Pancreas (tissue), 10 donors: ENCODE measurements at regions not wholly inside any gene's neighbourhood (a gene's known extent, or its start where the extent isn't known, plus 50 kb on each side); places are given as distances from the start of the nearest gene placed in this dataset.

Experiments
- ATAC-seq, 4 donors: fragments of 200-7000 bp; cut with Tn5 transposase; one replicate each; pipeline versions ENCODE4 v1.8.0 to v1.9.1; 2020; ENCODE audit warnings: mild to moderate bottlenecking in 4 of 4, moderate library complexity in 4 of 4
- DNase-seq, 6 donors: peaks; one replicate each; pipeline ENCODE4 v3.0.0-alpha.2; 2020
- FAIRE-seq: peaks from 2 replicates; lab custom pipeline; 2012; peaks lifted over from hg19 to GRCh38; lab: Jason Lieb, UNC
- H3K27ac ChIP-seq, 4 donors: fragments of 200-600 bp; sonication (generic); 1 replicate in 3 of 4; 2 replicates in 1 of 4; pipeline versions ENCODE4 v1.5.0 to v1.8.0; 2020
- H3K27me3 ChIP-seq, 4 donors: fragments of 200-600 bp; one replicate each; pipeline ENCODE4 v1.8.0; 2021
- H3K36me3 ChIP-seq, 3 donors: fragments of 200-600 bp; sonication (generic) in 1 of 3; one replicate each; pipeline versions ENCODE4 v1.5.0 to v1.8.0; 2020 to 2021
- H3K4me1 ChIP-seq, 3 donors: fragments of 200-600 bp; one replicate each; pipeline ENCODE4 v1.8.0; 2021
- H3K4me3 ChIP-seq, 4 donors: fragments of 200-600 bp; sonication (generic) in 2 of 4; one replicate each; pipeline versions ENCODE4 v1.5.0 to v1.8.0; 2020 to 2021
- H3K9me3 ChIP-seq, 4 donors: fragments of 200-600 bp; one replicate each; pipeline ENCODE4 v1.8.0; 2021
- CTCF ChIP-seq, 4 donors: fragments of 200-600 bp; sonication (generic) in 3 of 4; IDR thresholded peaks; one replicate each; pipeline versions ENCODE4 v1.5.0 to v1.8.0; 2021; ENCODE audit warnings: antibody characterized with exemption in 4 of 4
- WGBS, 2 donors: extraction: QIAGEN DNeasy Blood & Tissue Kit; methylation state at CpG; one replicate each; pipeline ENCODE4 v1.1.7; 2013; 5-methylcytosine and 5-hydroxymethylcytosine counted together
- intact Hi-C, 3 donors: fragments of 100-400 bp; cut with DNase I; formaldehyde crosslinking; loops; one replicate each; pipeline versions ENCODE4 v1.11.1 to v1.14.2; 2022
- donor health status: healthy with polysubstance abuse.
- donor health status: DM: no; HTN: no; CAD: no; lungs with moderate emphysema.
- donor health status: DM: no; HTN: no; CAD: no.
- donor health status: control.
- donor health status: control.
- donor health status: Bipolar disorder and iron deficiency.
- donor health status: DM: yes; HTN: yes; CAD: no.
- donor health status: DM: no; HTN: no; CAD: no.
- donor health status: DM: no; HTN: no; CAD: no.
- donor health status: DM: yes; HTN: yes; CAD: no.

- no peak for FAIRE-seq
- no peak for ATAC-seq
- intact Hi-C loops, result no loop called here
- H3K9me3 ChIP-seq, result no peaks in the 10 kb centered on the region
- no peaks in the 10 kb centered on the region for H3K27me3 ChIP-seq
- H3K4me1 ChIP-seq, result no peaks in the 10 kb centered on the region
- H3K36me3 ChIP-seq, result no peaks in the 10 kb centered on the region
- 68% methylated on average over 2 of the region's 2 CpGs; no CpG with 5 or more reads in 1 of the 2 donors for WGBS, 2 donors
- no peak overlapping the region for H3K4me3 ChIP-seq
- H3K27ac ChIP-seq, result no peak overlapping the region
- TF ChIP-seq CTCF (IDR thresholded peaks at IDR 0.05), result no peak
- DNase-seq, result no peak
Measured at GRCh38 chrY:15324189-15324588, 799.9 kb downstream of the NLGN4Y start.

DNA sequence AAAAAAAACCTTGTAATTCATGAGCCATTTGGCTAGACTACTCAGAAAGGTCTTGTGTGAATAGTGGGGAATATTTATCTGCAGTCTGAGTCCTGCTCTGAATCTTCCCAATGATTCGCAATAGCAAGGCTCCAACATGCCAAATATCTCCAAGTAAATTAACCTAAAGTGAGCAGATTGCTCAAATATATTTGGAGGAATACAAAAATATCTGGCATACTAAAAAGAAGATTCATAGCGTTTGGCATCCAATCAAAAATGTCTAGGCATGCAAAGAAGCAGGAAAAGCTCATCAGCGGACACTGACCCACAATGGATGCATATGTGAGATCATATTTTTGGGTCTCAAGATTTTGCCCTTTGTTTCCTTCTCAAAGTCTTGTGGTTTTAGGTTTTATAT is 800.9 kb downstream of the NLGN4Y start:
- Histone ChIP-seq H3K27me3 (no peaks in the 10 kb centered on the region), H3K27ac (no peak overlapping the region), H3K9me3 (no peaks in the 10 kb centered on the region), H3K4me3 (no peak overlapping the region), H3K4me1 (no peaks in the 10 kb centered on the region), H3K36me3 (no peaks in the 10 kb centered on the region)
- TF ChIP-seq CTCF (IDR thresholded peaks at IDR 0.05), result no peak
- 70% methylated on average over 3 of the region's 3 CpGs; no CpG with 5 or more reads in 1 of the 2 donors for WGBS, 2 donors
- intact Hi-C loops, result no loop called here
- FAIRE-seq (no peak), ATAC-seq (no peak), DNase-seq (no peak)

- DNase-seq, result no peak
- Histone ChIP-seq H3K36me3 (no peaks in the 10 kb centered on the region), H3K4me1 (no peaks in the 10 kb centered on the region), H3K27me3 (no peaks in the 10 kb centered on the region), H3K27ac (no peak overlapping the region), H3K4me3 (no peak overlapping the region), H3K9me3 (no peaks in the 10 kb centered on the region)
- no peak for TF ChIP-seq CTCF (IDR thresholded peaks at IDR 0.05)
- no peak for ATAC-seq
- FAIRE-seq, result no peak
- intact Hi-C loops, result no loop called here
- WGBS, 2 donors, result 62% methylated on average over 5 of the region's 5 CpGs; no CpG with 5 or more reads in 1 of the 2 donors
Measured at GRCh38 chrY:15326673-15327072, 802.3 kb downstream of the NLGN4Y start.

DNA sequence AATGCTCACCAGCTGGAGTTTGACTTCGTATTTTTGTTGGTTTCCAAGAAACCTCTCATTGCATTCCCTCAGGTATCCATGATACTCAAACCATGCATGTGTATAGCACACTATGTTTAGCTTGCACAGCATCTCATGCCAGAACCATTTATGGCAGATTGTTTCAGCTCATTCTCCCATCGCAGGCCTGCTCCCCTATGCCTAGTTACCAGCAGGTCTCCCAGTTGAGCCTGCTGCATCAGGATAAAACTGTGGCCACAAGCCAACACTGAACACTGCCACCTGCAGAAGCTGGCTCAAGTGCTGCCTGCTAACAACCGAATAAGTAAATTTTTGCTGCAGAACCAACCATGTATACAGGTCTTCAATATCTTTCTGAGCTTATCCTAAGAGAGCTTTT is 804.5 kb downstream of the NLGN4Y start:
- no peaks in the 10 kb centered on the region for H3K9me3 ChIP-seq
- H3K4me1 ChIP-seq, result no peaks in the 10 kb centered on the region
- intact Hi-C loops, result no loop called here
- FAIRE-seq (no peak), ATAC-seq (no peak), DNase-seq (no peak)
- no peak overlapping the region for H3K4me3 ChIP-seq
- WGBS, 2 donors, result 60% methylated on average over 3 of the region's 3 CpGs; no CpG with 5 or more reads in 1 of the 2 donors
- no peak overlapping the region for H3K27ac ChIP-seq
- no peak for TF ChIP-seq CTCF (IDR thresholded peaks at IDR 0.05)
- H3K36me3 ChIP-seq, result no peaks in the 10 kb centered on the region
- H3K27me3 ChIP-seq, result no peaks in the 10 kb centered on the region

DNA sequence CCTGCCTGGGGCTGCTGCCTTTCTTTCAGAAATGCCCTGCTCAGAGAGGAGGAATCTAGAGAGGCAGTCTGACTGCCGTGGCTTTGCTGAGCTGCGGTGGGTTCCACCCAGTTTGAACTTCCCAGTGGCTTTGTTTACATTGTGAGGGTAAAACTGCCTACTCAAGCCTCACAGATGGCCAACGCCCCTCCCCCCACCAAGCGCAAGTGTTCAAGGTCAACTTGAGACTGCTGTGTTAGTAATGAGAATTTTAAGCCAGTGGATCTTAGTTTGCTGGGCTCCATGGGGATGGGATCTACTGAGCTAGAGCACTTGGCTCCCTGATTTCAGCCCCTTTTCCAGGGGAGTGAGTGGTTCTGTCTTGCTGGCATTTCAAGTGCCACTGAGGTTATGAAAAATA is 819.2 kb downstream of the NLGN4Y start:
- intact Hi-C loops, result no loop called here

More for the DNA sequence above, 819.2 kb downstream of the NLGN4Y start:
- no peaks in the 10 kb centered on the region for H3K27me3 ChIP-seq
- TF ChIP-seq CTCF (IDR thresholded peaks at IDR 0.05), result no peak
- DNase-seq (peak in 1 of 6 donors; percentile 3), ATAC-seq (no peak), FAIRE-seq (no peak)
- H3K4me1 ChIP-seq, result no peaks in the 10 kb centered on the region
- H3K36me3 ChIP-seq, result no peaks in the 10 kb centered on the region
- H3K27ac ChIP-seq, result no peak overlapping the region
- H3K9me3 ChIP-seq, result no peaks in the 10 kb centered on the region
- WGBS, 2 donors, result 10% methylated on average over 4 of the region's 4 CpGs; no CpG with 5 or more reads in 1 of the 2 donors
- H3K4me3 ChIP-seq, result no peak overlapping the region
